ENCODE measurements at regions not wholly inside any gene's neighbourhood (a gene's known extent, or its start where the extent isn't known, plus 50 kb on each side); places are given as distances from the start of the nearest gene placed in this dataset.
A peak's percentile ranks its signal among the peaks of the same experiment; 100 is the strongest.

GRCh38 chr4:15239866-15240265 lies 188.0 kb upstream of the C1QTNF7 start:
- intact Hi-C loops (cut with DNase I), result no loop called here
- WGBS, 2 donors, result 53 to 56% methylated on average over 4 of the region's 4 CpGs
- Histone ChIP-seq H3K4me1 (no peaks in the 10 kb centered on the region), H3K27ac (no peak overlapping the region), H3K4me3 (no peak overlapping the region), H3K27me3 (no peaks in the 10 kb centered on the region), H3K36me3 (replicated peaks in 1 of 2; ENCODE audit: insufficient read depth in 1 of 2, low read depth in 2 of 2) (no peaks in the 10 kb centered on the region), H3K9me3 (no peaks in the 10 kb centered on the region)
- no peak for ATAC-seq
- TF ChIP-seq CTCF (IDR thresholded peaks at IDR 0.05) (no peak), POLR2A (IDR thresholded peaks at IDR 0.05) (no peak)
- DNase-seq, result peak in 1 of 4 donors; percentile 17

GRCh38 chr4:15240764-15241163 lies 187.1 kb upstream of the C1QTNF7 start:
- no peak for DNase-seq
- H3K4me3 ChIP-seq, result no peak overlapping the region
- TF ChIP-seq POLR2A (IDR thresholded peaks at IDR 0.05) (no peak), CTCF (IDR thresholded peaks at IDR 0.05) (no peak)
- H3K36me3 ChIP-seq (replicated peaks in 1 of 2; ENCODE audit: insufficient read depth in 1 of 2, low read depth in 2 of 2), result no peaks in the 10 kb centered on the region
- WGBS, 2 donors, result 41 to 62% methylated on average over 3 of the region's 3 CpGs
- H3K27me3 ChIP-seq, result no peaks in the 10 kb centered on the region
- ATAC-seq, result no peak
- no peak overlapping the region for H3K27ac ChIP-seq
- intact Hi-C loops (cut with DNase I), result no loop called here
- H3K4me1 ChIP-seq, result no peaks in the 10 kb centered on the region
- H3K9me3 ChIP-seq, result no peaks in the 10 kb centered on the region

- WGBS, 2 donors, result 70 to 80% methylated on average over 1 of the region's 1 CpG
- no peaks in the 10 kb centered on the region for H3K9me3 ChIP-seq
- intact Hi-C loops (cut with DNase I), result no loop called here
- ATAC-seq (no peak), DNase-seq (no peak)
- no peak overlapping the region for H3K27ac ChIP-seq
- no peak overlapping the region for H3K4me3 ChIP-seq
- no peaks in the 10 kb centered on the region for H3K36me3 ChIP-seq (replicated peaks in 1 of 2; ENCODE audit: insufficient read depth in 1 of 2, low read depth in 2 of 2)
- TF ChIP-seq CTCF (IDR thresholded peaks at IDR 0.05), result no peak
- TF ChIP-seq POLR2A (IDR thresholded peaks at IDR 0.05), result no peak
- no peaks in the 10 kb centered on the region for H3K27me3 ChIP-seq
- H3K4me1 ChIP-seq, result no peaks in the 10 kb centered on the region
These were observed 185.8 kb upstream of the C1QTNF7 start for GRCh38 chr4:15242021-15242420.

- DNase-seq (no peak), ATAC-seq (no peak)
- TF ChIP-seq CTCF (IDR thresholded peaks at IDR 0.05) (no peak), POLR2A (IDR thresholded peaks at IDR 0.05) (no peak)
- no peaks in the 10 kb centered on the region for H3K9me3 ChIP-seq
- H3K27me3 ChIP-seq, result no peaks in the 10 kb centered on the region
- H3K4me3 ChIP-seq, result no peak overlapping the region
- intact Hi-C loops (cut with DNase I), result no loop called here
- no peaks in the 10 kb centered on the region for H3K36me3 ChIP-seq (replicated peaks in 1 of 2; ENCODE audit: insufficient read depth in 1 of 2, low read depth in 2 of 2)
- no peak overlapping the region for H3K27ac ChIP-seq
- no peaks in the 10 kb centered on the region for H3K4me1 ChIP-seq
- WGBS, 2 donors, result 86 to 97% methylated on average over 2 of the region's 2 CpGs
These were observed 183.5 kb upstream of the C1QTNF7 start for GRCh38 chr4:15244354-15244753.

GRCh38 chr4:15245006-15245530 lies 182.8 kb upstream of the C1QTNF7 start:
- no peak for ATAC-seq
- Histone ChIP-seq H3K9me3 (no peaks in the 10 kb centered on the region), H3K4me3 (no peak overlapping the region), H3K36me3 (replicated peaks in 1 of 2; ENCODE audit: insufficient read depth in 1 of 2, low read depth in 2 of 2) (no peaks in the 10 kb centered on the region), H3K4me1 (no peaks in the 10 kb centered on the region), H3K27ac (no peak overlapping the region), H3K27me3 (no peaks in the 10 kb centered on the region)
- DNase-seq, result no peak
- WGBS, 2 donors, result 54 to 65% methylated on average over 3 of the region's 3 CpGs
- TF ChIP-seq POLR2A (IDR thresholded peaks at IDR 0.05) (no peak), CTCF (IDR thresholded peaks at IDR 0.05) (no peak)
- intact Hi-C loops (cut with DNase I), result no loop called here

Measured in body of pancreas (tissue), 4 donors.